GM21786 (cell line): ENCODE measurements at regions not wholly inside any gene's neighbourhood (a gene's known extent, or its start where the extent isn't known, plus 50 kb on each side); places are given as distances from the start of the nearest gene placed in this dataset.

ENCODE experiments used
- ATAC-seq: cut with Tn5 transposase; IDR thresholded peaks from one replicate; pipeline ENCODE4 v1.9.1; 2021; ENCODE audit not compliant: unreplicated experiment

GRCh38 chr21:23699402-23699801 is 1907.9 kb downstream of the MRPL39 start:
- ATAC-seq = no peak

DNA sequence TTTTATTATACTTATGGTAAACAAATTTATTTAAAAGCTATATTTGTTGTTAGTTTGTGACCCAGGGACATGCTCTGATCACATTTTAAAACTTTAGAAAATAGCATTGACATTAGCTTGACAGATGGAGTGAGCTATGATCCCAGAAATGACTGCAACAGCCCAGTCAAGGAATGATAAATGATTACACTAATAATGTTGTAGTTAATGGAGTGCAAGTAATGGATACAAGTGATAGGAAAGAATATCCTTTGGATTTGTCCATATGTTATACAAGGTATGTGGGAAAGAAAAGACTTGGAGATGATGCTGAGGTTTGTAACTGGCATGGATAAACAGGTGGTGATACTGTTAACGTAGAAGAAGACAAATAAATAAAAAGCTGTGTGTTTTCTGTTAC is 1908.7 kb downstream of the MRPL39 start:
- no peak for ATAC-seq

GRCh38 chr21:23695443-23695842 is 1911.8 kb downstream of the MRPL39 start:
- no peak for ATAC-seq

DNA sequence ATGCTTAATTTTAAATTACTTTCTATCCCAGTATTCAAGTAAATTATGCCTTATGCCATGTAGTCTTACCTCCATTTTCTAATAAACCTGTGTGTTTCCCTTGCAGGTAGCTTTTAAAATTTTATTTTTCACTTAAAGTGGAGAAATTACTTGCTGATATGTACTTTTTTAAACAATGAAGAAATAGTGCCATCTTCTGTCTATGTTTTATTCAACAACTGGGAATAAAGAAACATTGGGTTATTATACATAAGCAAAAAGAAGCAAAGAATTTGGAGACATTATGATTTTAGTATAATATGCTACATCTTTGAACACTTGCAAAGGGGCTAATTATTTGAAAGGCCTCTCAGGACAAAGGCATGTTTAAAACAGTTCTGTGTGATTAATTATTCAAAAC is 1912.9 kb downstream of the MRPL39 start:
- ATAC-seq = no peak

DNA sequence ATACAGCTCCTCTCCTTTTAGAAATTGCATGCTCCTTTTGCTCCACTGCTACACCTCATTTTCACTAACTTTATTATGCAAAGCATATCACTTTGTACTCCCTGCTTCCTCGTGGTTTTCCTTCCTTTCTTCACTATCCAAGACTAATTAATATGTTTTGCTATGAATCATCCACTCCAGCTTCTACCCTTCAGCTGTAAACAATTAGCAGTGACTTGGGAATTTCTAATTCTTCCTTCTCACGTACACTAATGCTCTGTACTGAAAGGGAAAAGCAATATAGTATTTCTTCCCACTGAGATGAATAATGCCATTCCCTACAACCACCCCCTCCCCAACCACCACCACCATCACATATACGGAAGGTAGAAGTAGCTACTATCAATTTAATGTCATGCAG is 1917.0 kb downstream of the MRPL39 start:
- ATAC-seq = no peak

DNA sequence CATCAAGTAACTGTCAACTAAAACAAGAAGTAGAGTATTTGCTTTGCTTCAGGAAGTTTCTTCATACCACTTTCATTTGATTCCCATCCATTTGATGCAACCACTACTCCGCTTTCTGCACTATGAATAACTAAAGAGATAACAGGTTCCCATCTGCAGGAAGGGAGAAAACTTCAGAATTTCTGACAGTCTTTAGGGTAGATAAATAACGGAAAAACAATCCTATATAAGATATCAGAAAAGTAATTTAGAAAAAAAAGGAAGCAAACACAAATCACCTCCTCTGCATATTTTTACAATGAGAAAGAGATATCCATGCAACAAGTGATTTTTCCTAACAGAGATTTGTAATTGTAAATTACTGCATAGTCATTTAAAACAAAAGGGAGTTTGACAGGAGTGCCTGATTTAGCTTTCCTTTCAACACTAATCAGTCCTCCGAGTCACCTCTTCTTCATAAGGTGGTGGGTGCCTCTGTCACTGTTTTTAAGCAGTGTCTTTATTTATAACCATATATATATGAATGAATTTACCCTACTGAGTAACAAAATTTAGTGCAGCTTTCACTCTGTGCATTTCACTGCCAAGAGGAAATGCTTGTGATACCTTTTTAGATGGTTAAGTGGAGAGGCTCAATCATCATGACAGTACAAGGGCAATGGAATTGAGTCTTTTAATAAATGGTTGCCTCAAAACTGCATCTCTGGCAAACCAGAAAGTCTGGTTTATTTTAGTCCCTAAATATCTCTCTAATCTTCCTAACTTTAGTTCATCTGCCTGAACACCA is 1920.4 kb downstream of the MRPL39 start:
- ATAC-seq = no peak

DNA sequence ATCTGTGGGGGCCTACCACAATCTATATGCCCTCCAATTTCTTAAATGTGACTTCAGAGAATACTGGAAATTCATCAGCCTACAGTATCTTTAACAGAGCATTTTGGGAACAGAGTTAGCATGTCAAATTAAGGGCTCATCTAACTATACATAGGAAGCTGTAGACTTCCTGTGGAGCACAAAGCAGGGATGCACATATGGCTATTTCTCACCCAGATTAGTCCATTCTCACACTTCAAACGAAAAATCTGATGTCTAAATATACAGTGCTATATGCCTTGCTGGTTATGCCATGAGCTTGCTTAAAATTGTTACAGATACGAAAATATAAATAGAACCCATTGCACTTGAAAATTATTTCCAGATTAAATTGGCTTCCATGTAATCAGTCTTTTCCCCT is 1922.8 kb downstream of the MRPL39 start:
- no peak for ATAC-seq

GRCh38 chr21:23664193-23664694 is 1943.0 kb downstream of the MRPL39 start:
- no peak for ATAC-seq

GRCh38 chr21:23660560-23660959 is 1946.7 kb downstream of the MRPL39 start:
- no peak for ATAC-seq

- no peak for ATAC-seq
Observed at GRCh38 chr21:23644768-23645167, 1962.5 kb downstream of the MRPL39 start.

DNA sequence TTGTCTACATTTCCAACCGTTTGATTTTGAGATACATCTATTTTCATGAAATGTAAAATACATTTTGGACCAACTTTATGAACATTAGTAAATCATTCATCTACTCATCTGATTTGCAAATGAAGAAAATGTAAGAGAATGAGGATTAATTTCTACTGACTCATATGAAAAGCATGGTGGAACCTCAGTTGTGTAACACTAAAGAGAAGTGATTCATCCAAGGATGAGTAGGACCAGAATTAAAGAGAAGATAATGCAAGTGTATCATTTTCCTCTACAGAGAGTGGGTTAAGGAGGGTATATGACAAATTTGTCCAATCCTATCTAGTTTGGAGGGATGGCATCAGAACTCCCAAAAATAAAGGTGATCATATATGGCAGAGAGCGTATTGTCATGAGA is 1967.6 kb downstream of the MRPL39 start:
- ATAC-seq = no peak

DNA sequence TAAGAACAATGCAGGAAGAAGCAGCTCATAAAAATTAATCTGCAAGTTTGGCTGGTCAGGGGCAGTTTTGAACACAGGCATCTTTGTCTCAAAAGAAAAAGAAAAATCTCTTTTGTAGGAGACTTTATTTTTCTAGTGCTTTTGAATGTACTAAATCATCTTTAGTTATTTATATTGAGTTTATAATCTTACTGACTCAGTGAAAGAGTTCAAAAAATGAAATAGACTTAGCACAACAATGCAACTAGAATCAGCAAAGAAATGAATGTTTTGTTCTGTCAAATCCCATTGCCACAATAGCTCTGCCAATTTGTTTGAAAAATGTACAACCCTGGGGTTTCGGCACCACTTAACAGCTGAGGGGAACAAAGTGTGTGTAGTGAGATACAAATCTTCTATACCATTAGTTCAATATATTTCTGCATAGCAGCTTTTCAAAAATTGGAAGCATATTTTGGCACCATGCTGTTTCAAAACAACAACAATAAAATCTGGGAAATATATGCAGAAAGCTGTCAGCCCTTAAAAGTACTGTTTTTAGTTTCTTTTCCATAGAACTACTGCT is 1969.1 kb downstream of the MRPL39 start:
- no peak for ATAC-seq

GRCh38 chr21:23633447-23633940 is 1973.8 kb downstream of the MRPL39 start:
- no peak for ATAC-seq

DNA sequence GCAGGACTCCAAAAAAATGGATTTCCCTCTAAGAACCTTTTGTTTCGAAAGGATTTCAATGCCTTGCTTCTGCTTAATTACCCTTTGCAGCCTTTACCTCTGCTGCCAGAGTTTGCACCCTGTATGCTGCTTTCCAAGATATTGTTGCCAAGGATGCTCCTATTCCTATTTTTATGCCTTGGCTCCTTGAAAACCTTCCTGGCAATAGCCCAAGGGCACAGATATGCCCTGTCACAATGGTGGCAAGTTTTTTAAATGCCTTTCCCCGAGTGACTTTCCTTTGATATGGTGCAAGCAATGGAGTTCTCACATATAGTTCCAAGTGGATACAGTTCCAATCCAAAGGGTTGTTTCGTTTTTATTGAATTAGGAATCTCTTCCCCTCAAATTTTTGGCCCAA is 1983.0 kb downstream of the MRPL39 start:
- ATAC-seq = no peak

DNA sequence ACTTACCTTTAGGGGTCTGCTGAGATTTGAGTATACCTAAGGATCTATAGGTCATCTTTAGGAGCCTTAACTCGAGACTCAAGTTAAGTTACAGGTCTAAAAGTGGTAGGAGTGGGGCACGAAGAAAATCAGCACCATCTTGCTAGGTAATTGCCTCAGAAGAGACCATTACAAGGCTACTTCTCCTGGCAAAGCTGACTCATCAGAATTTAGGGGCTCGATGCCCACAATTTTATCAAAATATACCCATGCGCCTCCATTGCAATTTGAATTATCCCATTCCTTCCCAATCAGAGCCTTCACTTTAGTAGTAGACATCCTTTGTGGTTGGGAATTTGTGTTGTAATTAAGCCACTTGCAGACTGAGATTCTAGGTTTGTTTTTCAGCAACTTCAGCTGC is 1994.3 kb downstream of the MRPL39 start:
- no peak for ATAC-seq

- no peak for ATAC-seq
Observed at GRCh38 chr21:23612210-23612609, 1995.1 kb downstream of the MRPL39 start.

- no peak for ATAC-seq
Observed at GRCh38 chr21:23607782-23608431, 1999.4 kb downstream of the MRPL39 start.

- ATAC-seq = no peak
Observed at GRCh38 chr21:23601549-23601948, 2005.7 kb downstream of the MRPL39 start.

DNA sequence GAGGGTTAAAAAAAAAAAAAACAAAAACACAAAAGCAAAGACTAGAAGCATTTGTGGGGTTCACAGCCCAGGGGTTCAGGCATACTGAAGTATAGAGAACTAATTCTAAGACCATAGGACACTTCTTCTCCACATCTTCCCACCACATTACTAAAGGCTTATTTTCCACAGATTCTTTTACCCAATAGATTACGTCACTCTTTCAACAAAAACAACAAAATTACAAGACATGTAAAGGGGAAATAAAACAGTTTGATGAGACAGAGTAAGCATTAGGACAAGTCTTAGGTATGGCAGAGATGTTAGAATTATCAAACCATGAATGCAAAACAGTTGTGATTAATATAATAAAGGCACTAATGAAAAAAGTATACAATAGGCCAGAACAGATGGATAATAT is 2013.7 kb downstream of the MRPL39 start:
- ATAC-seq = no peak

DNA sequence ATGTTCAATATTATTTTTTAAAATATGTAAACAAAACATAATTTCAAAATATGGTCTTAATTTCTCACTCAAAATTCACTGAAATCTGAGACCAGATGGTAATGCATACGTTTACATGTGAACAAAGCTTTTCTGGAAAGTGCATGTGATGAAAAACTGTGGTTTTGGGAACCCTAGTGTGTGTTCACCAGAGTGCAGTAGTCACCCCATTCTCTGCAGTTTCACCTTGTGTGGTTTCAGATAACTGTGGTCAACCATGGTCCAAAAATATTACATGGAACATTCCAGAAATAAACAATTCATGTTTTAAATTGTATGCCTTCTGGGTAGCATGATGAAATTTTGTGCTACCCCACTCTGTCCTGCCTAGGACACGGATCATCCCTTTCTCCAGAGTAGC is 2021.9 kb downstream of the MRPL39 start:
- ATAC-seq = no peak

GRCh38 chr21:23579573-23579972 is 2027.7 kb downstream of the MRPL39 start:
- no peak for ATAC-seq

- no peak for ATAC-seq
Observed at GRCh38 chr21:23578027-23578426, 2029.3 kb downstream of the MRPL39 start.
